GM12874 (cell line): ENCODE measurements at regions not wholly inside any gene's neighbourhood (a gene's known extent, or its start where the extent isn't known, plus 50 kb on each side); places are given as distances from the start of the nearest gene placed in this dataset.

Experiments used
- TF ChIP-seq, protein P1 (sequence below): IDR thresholded peaks from 2 replicates; pipeline ENCODE4 v1.5.1; 2011; ENCODE audit warnings: low read depth, mild to moderate bottlenecking, control low read depth, low read length, moderate library complexity; ENCODE audit not compliant: insufficient read depth

DNA sequence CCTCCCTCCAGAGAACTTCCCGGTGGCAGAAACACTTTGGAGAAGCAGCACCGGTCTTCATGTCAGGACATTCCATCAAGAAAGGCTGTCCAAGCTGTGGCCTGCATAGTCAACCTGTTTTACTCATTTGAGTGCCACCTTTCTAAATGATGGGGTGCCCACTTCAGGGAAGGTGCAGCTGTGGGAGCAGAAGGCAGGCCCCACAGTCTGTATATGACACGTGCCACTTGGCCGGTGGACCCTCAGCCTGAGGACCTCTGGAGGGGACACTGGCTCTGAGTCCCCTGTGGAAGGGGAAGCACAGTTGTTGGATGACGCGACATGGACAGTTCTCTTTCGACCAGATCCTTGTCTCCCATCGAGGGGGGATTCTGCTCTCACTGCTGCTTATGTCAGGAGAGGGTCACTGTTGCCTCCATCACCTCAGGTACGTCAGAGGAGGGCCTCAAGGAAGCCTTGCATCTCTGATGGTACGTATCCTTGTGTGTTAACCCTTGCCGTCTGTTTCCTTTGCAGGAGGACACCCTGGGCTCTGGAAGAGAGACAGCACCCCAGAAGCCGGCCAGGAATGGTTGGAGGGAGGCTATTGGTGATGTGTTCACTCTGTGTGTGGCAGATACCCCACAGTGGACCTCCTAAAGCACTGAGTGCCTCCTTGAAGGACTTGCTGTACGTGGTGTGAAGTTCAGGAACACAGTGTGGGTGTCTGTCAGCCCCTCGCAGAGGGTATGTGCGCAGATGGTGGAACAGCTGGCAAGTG lies 132.1 kb upstream of the RTL1 start:
- TF ChIP-seq, protein P1, sequence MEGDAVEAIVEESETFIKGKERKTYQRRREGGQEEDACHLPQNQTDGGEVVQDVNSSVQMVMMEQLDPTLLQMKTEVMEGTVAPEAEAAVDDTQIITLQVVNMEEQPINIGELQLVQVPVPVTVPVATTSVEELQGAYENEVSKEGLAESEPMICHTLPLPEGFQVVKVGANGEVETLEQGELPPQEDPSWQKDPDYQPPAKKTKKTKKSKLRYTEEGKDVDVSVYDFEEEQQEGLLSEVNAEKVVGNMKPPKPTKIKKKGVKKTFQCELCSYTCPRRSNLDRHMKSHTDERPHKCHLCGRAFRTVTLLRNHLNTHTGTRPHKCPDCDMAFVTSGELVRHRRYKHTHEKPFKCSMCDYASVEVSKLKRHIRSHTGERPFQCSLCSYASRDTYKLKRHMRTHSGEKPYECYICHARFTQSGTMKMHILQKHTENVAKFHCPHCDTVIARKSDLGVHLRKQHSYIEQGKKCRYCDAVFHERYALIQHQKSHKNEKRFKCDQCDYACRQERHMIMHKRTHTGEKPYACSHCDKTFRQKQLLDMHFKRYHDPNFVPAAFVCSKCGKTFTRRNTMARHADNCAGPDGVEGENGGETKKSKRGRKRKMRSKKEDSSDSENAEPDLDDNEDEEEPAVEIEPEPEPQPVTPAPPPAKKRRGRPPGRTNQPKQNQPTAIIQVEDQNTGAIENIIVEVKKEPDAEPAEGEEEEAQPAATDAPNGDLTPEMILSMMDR = no peak

DNA sequence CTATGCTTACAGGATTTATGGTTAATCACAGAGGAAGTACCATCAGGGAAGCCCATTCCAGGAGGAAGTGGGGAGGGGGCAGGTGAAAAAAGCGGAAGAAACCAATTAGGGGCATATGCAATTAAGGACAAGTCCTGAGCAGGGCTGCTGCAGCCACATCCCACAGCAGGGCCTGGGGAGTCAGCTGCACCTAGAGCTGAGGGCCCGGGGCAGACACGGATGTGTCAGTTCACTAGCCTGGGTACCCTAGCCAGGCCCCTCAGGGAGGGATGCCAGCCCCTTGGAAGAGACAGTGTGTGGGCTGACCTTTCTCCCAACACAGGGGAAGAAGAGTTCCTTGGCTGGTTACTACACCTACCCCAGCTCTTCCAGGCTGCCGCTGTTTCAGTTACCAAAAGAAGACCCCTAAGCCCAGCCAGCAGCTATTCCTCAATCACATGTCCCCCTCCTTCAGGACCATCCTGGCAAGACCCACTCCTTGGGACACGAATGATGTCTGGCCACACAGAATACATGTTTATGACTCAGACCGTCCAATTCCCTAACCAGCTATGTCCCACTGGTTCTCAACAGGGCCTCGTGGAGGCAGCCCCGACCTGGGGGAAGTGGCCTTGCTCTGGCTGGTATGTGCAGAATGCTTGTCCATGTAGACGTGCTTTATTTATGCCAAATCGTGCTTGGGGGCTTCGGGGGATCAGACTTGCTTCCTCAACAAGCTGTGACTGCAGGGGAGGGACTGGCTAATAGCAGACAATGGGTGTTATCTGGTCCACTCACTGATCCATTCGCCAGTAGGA lies 133.7 kb upstream of the RTL1 start:
- TF ChIP-seq, protein P1 = no peak

DNA sequence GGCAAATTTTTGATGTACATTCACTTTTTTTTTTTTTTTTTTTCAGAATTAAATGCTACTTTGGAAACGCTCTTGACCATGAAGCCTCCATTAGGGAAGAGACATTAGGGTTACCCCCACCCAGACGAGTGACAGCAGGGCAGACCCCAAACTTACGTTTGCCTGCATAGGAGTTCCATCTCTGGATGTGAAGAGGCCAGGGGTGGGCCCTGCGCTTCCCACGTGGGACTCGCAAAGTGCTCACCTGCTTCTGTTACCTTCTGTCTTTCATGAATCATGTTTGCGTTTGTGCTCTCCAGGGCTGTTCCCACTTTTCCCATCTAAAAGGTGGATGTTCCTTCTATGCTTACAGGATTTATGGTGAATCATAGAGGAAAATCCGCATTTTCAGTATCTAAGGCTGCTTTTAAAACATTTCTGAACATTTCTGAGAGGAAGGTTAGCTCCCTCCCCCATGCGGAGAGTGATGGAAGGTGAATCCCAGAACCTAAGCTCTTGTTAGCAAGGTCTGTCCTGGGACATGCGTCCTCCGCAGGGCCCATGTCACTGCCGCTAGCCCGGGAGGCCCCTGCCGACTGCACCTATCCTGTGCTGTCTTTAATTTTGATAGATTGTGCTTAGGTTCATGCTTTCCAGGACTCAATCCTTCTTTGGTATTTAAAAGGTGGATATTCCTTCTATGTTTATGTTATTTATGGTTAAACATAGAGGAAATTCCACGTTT lies 135.7 kb upstream of the RTL1 start:
- TF ChIP-seq, protein P1 = no peak

DNA sequence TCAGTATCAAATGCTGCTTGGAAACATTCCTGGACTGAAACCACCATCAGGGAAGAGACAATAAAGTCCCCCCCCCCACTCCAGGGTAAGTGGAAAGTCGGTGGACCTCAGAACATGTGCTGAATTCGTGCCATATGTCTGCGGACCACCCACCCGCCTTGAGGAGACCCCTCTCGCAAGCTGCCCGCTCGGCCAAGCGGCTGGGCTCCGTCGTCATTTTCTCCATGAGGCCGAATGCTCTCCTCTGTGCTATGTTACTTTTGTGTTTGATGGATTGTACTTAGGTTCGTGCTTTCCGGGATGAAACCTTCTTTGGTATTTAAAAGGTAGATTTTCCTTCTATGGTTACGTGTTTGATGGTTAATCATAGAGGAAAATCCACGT lies 136.2 kb upstream of the RTL1 start:
- TF ChIP-seq, protein P1 = no peak

DNA sequence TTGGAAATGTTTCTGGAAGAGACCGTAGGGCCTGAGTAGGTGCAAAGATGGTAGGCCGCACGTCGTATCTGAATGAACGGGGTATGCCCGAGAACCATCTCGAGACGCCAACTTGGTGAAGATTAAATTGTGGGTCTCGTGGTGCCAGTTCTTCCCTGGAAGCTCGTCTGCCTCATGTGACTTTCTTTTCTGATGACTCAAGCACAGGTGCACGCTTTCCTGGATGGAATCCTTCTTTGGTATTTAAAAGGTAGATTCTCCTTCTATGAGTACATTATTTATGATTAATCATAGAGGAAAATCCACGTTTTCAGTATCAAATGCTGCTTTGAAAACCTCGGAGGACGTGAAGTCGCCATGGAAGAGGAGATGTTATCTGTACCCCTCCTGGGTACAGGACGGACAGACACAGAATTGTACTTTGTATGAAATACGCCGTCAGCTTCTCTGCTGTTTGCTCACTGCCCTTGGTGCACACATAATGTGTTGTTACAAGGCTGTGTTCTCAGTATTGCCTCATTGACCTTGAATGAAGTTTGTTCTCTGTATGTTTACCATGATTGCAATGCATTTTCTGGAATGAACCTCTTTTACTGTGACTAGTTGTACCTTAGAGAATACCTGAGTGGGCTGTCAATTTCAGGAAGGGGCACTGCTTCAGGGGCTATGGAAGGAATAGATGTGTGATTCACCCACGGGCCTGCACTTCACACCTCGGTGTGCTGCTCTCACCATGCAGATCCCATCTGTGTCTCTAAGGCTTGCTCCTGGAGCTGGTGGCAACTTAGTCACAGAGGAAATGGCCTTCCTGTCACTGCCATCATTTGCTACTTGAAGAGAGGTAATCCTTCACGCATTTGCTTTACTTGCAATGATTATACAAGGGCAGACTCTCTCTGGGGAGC lies 137.3 kb upstream of the RTL1 start:
- TF ChIP-seq, protein P1 = no peak

DNA sequence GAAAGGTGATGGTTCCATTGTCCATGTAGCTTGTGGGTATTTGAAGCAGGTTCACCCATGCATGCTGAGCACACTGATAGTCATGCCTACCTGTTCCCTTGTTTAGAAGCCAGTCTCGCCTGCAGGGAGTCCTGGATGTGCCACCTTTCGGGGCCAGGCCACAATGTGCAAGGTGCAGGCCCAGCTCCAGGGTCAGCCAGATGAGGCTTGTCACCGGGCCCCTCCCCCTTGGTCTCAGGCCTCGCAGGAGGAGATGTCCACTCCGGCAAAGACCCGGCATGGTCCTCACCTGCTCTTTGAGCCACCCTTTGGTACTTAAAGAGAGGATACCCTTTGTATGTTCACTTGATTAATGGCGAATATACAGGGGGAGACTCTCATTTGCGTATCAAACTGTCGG lies 140.4 kb upstream of the RTL1 start:
- TF ChIP-seq, protein P1 = no peak

DNA sequence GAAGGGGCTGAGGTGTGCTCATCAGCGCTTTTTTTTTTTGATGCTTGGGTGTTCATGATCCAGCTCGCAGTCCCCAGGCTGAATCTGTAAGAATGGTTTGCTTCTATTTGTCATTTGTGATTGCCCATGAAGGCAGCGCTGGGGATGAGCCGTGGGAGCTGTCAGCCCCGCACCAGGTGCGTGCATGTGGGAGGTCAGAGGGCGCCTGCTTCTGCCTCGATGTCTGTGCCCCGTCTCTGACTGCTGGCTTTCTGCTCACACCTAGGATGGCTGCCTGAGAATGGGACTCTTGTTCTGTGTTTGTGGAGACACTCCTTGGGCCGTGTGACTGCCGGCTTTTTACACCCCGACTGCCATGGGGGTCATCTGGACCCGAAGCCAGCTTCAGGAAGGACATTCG lies 141.2 kb upstream of the RTL1 start:
- TF ChIP-seq, protein P1 = no peak
